ENCODE measurements at regions not wholly inside any gene's neighbourhood (a gene's known extent, or its start where the extent isn't known, plus 50 kb on each side); places are given as distances from the start of the nearest gene placed in this dataset.

- intact Hi-C loops (cut with DNase I): no loop called here
- Histone ChIP-seq H3K4me3 (no peak overlapping the region), H3K4me1 (no peaks in the 10 kb centered on the region), H3K27me3 (no peaks in the 10 kb centered on the region), H3K27ac (no peak overlapping the region), H3K36me3 (no peaks in the 10 kb centered on the region), H3K9me3 (peaks cover 0 to 4% (median 0%) of the 10 kb centered on the region in 3 donors)
- no peak for TF ChIP-seq CTCF (IDR thresholded peaks at IDR 0.05)
- TF ChIP-seq POLR2A (IDR thresholded peaks at IDR 0.05): no peak
- WGBS, 2 donors: 78 to 87% methylated on average over 3 of the region's 3 CpGs
- no peak for DNase-seq
These were observed 202.6 kb downstream of the PTPRC start for GRCh38 chr1:198841477-198841876.

DNA sequence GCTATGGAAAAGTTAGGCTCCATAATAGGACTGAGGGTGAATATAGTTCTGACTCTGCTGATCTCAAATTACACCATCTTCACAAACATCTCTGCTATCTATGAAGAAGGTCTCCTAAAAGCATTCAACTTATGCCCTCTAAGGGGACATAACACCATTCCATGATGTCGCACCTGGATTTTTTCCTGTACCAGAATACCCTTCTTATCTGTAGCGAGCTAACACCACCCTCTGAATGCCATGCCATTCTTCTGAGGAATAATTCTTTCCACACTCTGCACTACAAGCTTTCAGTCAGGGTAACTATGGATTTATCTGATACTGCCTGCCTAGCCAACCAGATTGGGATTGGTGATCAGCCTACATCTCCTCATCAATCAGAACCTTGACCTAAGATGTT lies 203.8 kb downstream of the PTPRC start:
- H3K9me3 ChIP-seq: peaks cover 0 to 4% (median 0%) of the 10 kb centered on the region in 3 donors
- no peak overlapping the region for H3K4me3 ChIP-seq
- H3K36me3 ChIP-seq: no peaks in the 10 kb centered on the region
- no peak for DNase-seq
- WGBS, 2 donors: 80 to 83% methylated on average over 2 of the region's 2 CpGs
- no peaks in the 10 kb centered on the region for H3K27me3 ChIP-seq
- no peaks in the 10 kb centered on the region for H3K4me1 ChIP-seq
- TF ChIP-seq CTCF (IDR thresholded peaks at IDR 0.05) (no peak), POLR2A (IDR thresholded peaks at IDR 0.05) (no peak)
- no peak overlapping the region for H3K27ac ChIP-seq
- intact Hi-C loops (cut with DNase I): no loop called here

DNA sequence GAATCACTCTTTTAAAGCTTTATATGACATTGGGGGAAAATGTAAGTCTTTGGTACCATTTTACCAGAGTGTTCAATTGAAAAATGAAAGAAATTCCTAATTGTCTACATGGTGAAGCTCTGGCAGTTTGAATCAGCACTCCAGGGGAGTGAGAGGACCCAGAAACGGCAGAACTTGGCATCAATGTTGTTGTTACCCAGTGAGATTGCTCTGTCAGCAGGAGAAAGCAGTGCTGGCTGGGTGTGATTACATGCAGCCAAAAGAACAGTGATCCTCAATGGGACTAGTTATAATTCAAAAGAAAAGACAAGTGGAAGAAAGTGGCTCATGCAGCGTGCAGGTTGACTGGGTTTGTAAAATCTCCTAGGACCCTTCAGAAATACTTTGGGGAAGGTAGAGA lies 206.4 kb downstream of the PTPRC start:
- H3K4me3 ChIP-seq: no peak overlapping the region
- DNase-seq: no peak
- no peak overlapping the region for H3K27ac ChIP-seq
- intact Hi-C loops (cut with DNase I): no loop called here
- H3K9me3 ChIP-seq: peaks cover 0 to 4% (median 0%) of the 10 kb centered on the region in 3 donors
- no peaks in the 10 kb centered on the region for H3K36me3 ChIP-seq
- TF ChIP-seq POLR2A (IDR thresholded peaks at IDR 0.05) (no peak), CTCF (IDR thresholded peaks at IDR 0.05) (no peak)
- H3K27me3 ChIP-seq: no peaks in the 10 kb centered on the region
- 65 to 76% methylated on average over 2 of the region's 2 CpGs for WGBS, 2 donors
- no peaks in the 10 kb centered on the region for H3K4me1 ChIP-seq

DNA sequence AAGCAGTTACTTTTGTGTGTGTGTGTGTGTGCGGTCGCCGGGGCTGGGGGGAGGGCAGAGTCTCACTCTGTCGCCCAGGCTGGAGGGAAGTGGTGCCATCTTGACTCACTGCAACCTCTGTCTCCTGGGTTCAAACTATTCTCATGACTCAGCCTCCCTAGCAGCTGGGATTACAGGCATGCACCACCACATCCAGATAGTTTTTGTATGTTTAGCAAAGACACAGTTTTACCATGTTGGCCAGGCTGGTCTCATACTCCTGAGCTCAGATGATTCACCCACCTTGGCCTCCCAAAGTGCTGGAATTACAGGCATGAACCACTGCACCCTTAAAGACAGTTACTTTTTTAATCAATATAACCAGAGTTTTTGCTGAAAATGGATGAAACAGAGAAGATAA lies 207.0 kb downstream of the PTPRC start:
- H3K27me3 ChIP-seq: no peaks in the 10 kb centered on the region
- no peaks in the 10 kb centered on the region for H3K36me3 ChIP-seq
- TF ChIP-seq POLR2A (IDR thresholded peaks at IDR 0.05) (no peak), CTCF (IDR thresholded peaks at IDR 0.05) (no peak)
- H3K4me1 ChIP-seq: no peaks in the 10 kb centered on the region
- no peak overlapping the region for H3K27ac ChIP-seq
- H3K4me3 ChIP-seq: no peak overlapping the region
- intact Hi-C loops (cut with DNase I): no loop called here
- H3K9me3 ChIP-seq: peaks cover 0 to 4% (median 0%) of the 10 kb centered on the region in 3 donors
- 58 to 72% methylated on average over 2 to 4 of the region's 4 CpGs for WGBS, 2 donors
- DNase-seq: no peak

DNA sequence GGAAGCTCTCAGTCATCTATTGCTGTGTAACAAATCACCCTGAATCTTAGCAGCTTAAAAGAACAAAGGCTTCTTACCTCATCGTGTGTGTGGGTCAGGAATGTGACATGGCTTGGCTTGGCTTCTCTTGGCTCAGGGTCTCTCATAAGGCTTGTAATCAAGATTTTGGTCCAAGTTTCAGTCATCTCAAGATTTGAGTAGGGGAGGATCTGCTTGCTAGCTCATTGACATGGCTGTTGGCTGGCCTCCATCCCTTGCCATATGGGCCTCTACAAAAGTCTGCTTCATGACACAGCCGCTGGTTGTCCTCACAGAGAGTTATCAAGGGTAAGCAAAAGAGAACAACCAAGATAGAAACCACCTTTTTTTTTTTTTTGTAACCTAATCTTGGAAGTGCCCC lies 207.7 kb downstream of the PTPRC start:
- no peaks in the 10 kb centered on the region for H3K36me3 ChIP-seq
- DNase-seq: no peak
- 61 to 62% methylated on average over 1 to 2 of the region's 2 CpGs for whole genome bisulfite sequencing, 2 donors
- H3K27me3 ChIP-seq: no peaks in the 10 kb centered on the region
- TF ChIP-seq CTCF (IDR thresholded peaks at IDR 0.05) (no peak), POLR2A (IDR thresholded peaks at IDR 0.05) (no peak)
- intact Hi-C loops (cut with DNase I): no loop called here
- no peak overlapping the region for H3K27ac ChIP-seq
- H3K4me1 ChIP-seq: no peaks in the 10 kb centered on the region
- H3K4me3 ChIP-seq: no peak overlapping the region
- H3K9me3 ChIP-seq: peaks cover 0 to 4% (median 0%) of the 10 kb centered on the region in 3 donors
